ENCODE measurements at regions not wholly inside any gene's neighbourhood (a gene's known extent, or its start where the extent isn't known, plus 50 kb on each side); places are given as distances from the start of the nearest gene placed in this dataset.

DNA sequence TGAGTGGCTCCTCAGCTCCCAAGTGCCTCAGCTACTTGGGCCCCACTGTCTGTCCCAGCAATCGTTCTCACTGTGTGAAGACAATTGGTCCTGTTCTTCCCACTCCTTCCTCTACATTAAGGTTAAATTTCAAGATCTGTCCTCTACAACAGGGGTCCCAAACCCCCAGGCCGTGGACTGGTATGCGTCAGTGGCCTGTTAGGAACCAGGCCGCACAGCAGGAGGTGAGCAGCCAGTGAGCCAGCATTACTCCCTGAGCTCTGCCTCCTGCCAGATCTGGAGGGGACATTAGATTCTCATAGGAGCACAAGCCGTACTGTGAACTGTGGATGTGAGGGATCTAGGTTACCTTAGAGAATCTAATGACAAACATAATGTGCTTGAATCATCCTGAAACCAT lies 376.9 kb upstream of the FZD8 start:
- TF ChIP-seq, protein P1, sequence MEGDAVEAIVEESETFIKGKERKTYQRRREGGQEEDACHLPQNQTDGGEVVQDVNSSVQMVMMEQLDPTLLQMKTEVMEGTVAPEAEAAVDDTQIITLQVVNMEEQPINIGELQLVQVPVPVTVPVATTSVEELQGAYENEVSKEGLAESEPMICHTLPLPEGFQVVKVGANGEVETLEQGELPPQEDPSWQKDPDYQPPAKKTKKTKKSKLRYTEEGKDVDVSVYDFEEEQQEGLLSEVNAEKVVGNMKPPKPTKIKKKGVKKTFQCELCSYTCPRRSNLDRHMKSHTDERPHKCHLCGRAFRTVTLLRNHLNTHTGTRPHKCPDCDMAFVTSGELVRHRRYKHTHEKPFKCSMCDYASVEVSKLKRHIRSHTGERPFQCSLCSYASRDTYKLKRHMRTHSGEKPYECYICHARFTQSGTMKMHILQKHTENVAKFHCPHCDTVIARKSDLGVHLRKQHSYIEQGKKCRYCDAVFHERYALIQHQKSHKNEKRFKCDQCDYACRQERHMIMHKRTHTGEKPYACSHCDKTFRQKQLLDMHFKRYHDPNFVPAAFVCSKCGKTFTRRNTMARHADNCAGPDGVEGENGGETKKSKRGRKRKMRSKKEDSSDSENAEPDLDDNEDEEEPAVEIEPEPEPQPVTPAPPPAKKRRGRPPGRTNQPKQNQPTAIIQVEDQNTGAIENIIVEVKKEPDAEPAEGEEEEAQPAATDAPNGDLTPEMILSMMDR (conservative IDR thresholded peaks at IDR 0.05; ENCODE audit: low read depth, low read length) = no peak
- no peak for TF ChIP-seq EZH2 (IDR thresholded peaks at IDR 0.05; ENCODE audit: borderline replicate concordance, low read depth, low read length, poor library complexity, severe bottlenecking)

All from A673 (cell line).